ENCODE measurements at regions not wholly inside any gene's neighbourhood (a gene's known extent, or its start where the extent isn't known, plus 50 kb on each side); places are given as distances from the start of the nearest gene placed in this dataset.

- ATAC-seq (no peak), DNase-seq (ENCODE audit: low spot score) (no peak)
These were observed 50.4 kb upstream of the GGTA1 start for GRCh38 chr9:121550041-121550440.

- DNase-seq (ENCODE audit: low spot score) (peak; percentile 79), ATAC-seq (peak; percentile 84)
These were observed 51.2 kb upstream of the GGTA1 start for GRCh38 chr9:121550569-121551512.

DNA sequence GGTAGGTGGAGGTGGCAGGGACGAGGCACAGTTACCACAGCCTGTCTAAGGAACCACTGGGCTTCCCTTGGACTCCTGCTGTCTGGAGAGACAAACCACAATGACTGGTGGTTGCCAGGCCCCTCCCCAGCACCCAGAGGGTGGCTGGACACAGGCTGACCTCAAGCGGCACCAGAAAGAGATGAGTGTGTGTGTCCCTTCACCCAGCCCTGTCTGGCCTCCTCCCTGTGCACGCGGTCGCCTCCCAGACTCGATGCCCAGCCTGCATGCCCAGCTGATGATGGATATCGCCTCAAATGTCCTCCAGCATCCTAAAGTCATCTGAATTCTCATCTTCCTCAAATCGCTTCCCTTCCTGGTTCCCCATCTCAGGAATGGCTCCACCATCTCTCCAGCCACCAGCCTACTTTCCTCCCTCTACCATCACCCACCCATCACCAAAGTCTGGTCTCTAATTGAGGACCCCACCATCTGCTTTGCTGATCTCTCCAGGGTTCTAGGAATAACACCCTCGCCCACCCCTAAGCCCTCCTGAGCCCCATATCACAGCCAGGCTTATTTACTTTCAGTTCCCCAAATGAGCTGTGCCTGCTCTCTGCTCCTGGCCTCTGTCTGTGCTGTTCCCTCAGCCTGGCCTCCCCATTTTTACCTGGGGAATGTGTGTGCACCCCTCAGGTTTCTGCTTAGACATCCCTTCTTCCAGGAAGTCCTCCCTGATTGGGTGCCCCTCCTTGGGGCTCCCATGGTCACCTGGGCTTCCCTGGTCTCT lies 52.5 kb upstream of the GGTA1 start:
- DNase-seq (ENCODE audit: low spot score) (no peak), ATAC-seq (no peak)

GRCh38 chr9:121556082-121556481 lies 56.4 kb upstream of the GGTA1 start:
- no peak for DNase-seq (ENCODE audit: low spot score)
- ATAC-seq = peak; percentile 8

- DNase-seq (ENCODE audit: low spot score) = peak; percentile 67
- ATAC-seq = peak; percentile 84
These were observed 56.9 kb upstream of the GGTA1 start for GRCh38 chr9:121556580-121556979.

- DNase-seq (ENCODE audit: low spot score) (peak; percentile 53), ATAC-seq (peak; percentile 62)
These were observed 58.2 kb upstream of the GGTA1 start for GRCh38 chr9:121557581-121558447.

GRCh38 chr9:121558473-121558872 lies 58.8 kb upstream of the GGTA1 start:
- ATAC-seq = no peak
- no peak for DNase-seq (ENCODE audit: low spot score)

GRCh38 chr9:121559183-121559582 lies 59.5 kb upstream of the GGTA1 start:
- no peak for ATAC-seq
- no peak for DNase-seq (ENCODE audit: low spot score)

GRCh38 chr9:121560921-121561320 lies 61.3 kb upstream of the GGTA1 start:
- no peak for DNase-seq (ENCODE audit: low spot score)
- no peak for ATAC-seq

DNA sequence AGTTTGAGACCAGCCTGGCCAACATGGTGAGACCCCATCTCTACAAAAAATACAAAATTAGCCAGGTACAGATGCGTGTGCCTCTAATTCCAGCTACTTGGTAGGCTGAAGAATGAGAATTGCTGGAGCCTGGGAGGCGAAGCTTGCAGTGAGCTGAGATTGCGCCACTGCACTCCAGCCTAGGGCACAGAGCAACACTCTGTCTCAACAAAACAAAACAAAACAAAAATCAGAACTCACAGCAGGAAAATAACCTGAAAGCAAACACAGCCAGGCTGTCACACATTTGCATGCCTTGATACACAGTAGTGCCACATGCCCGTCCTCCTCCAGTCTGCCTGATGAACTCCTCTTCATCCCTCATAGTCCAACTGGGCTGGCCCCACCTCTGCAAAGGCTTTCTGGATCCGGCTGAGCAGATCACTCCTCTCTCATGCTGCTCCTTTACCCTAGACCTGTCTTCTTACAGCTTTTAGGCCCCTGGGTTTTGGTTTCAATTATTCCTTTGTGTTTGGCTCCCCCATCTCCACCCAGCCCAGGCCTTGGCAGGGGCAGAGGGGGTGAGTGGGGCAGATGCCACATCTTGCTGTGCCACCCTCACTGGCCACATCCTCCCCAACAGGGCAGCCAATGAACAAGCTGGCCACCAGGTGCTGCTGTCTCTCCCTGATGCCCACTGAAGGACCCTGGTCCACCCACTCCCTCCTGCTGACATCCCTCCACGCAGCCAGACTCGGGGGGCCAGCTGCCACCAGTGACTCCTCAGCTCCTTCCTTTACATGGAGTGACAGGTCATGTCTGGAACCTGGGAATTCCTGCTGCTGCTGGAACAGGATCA lies 62.0 kb upstream of the GGTA1 start:
- ATAC-seq = peak; percentile 44
- DNase-seq (ENCODE audit: low spot score) = no peak

- no peak for ATAC-seq
- DNase-seq (ENCODE audit: low spot score) = no peak
These were observed 62.7 kb upstream of the GGTA1 start for GRCh38 chr9:121562301-121562700.

DNA sequence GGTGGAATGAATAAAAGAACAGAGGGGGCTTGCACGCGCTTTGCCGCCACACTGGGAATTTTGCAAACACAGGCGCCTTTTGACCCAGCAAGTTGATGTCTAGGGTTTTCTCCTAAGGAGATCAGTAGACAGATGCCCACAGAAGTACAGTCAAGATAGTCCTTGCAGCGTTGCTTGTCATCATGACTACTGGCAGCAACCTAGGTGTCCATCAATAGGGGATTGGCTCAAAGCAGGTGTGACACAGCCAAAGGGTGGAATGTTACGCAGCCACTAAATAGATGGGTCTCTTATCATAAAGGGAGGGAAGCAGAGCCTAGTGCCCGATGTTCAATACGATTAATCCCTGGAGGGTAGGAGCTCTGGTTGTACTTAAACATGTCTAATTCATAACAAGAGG lies 63.8 kb upstream of the GGTA1 start:
- no peak for ATAC-seq
- DNase-seq (ENCODE audit: low spot score) = no peak

GRCh38 chr9:121563881-121564460 lies 64.3 kb upstream of the GGTA1 start:
- no peak for ATAC-seq
- no peak for DNase-seq (ENCODE audit: low spot score)

GRCh38 chr9:121564504-121565260 lies 65.0 kb upstream of the GGTA1 start:
- no peak for ATAC-seq

GRCh38 chr9:121566481-121567465 lies 67.1 kb upstream of the GGTA1 start:
- DNase-seq (ENCODE audit: low spot score) (no peak), ATAC-seq (no peak)

More at GRCh38 chr9:121564504-121565260, 65.0 kb upstream of the GGTA1 start:
- DNase-seq (ENCODE audit: low spot score) = no peak

DNA sequence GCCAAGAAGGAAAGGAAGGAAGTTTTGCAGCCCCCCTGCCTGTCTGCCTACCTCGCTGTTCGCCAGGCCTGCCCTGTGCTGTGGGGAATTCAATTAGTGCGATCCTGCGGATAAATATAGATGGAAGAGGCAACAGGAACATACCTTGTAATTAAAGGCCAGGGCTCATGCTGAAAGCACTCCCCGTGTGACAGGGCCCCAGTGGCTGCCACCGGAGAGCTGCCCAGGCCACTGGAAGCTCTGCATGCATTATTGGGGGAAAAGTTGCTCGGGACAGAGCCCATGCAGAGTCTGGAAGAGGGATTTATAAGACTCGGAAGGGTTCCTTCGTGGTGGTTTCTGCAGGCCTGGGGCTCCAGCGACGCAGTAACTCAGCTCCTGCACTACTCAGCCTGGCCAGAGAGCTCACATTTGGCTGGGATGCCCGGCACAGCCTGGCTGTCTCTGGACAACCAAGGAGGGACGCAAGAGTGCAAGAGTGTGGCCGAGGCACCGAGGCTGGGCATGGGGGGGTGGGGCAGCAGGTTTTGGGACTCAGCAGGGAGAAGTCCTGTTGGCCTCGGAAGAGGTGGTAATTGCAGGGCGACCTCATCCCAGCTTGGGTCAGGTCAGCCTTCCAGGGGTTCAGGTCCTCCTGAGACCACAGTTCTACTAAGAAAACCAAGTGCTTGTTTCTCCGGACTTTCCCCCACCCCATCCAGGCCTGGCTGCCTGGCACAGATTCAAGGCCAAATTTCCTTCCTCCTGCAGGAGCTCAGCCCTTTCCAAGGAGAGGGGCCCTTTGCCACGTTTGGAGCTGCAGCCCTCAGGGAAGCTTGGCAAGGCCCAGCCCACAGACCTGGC lies 68.1 kb upstream of the GGTA1 start:
- no peak for DNase-seq (ENCODE audit: low spot score)
- ATAC-seq = peak; percentile 31

Data from left lobe of liver (tissue), 2 donors.